Choroid plexus epithelial cell (primary cell): ENCODE measurements at regions not wholly inside any gene's neighbourhood (a gene's known extent, or its start where the extent isn't known, plus 50 kb on each side); places are given as distances from the start of the nearest gene placed in this dataset.

Experiments
- DNase-seq: peaks from one replicate; pipeline ENCODE4 v3.0.0-alpha.2; 2010; ENCODE audit warnings: low read depth
- H3K4me3 ChIP-seq: 2 replicates; pipeline ENCODE4 v1.5.1; 2011; ENCODE audit warnings: low read depth, mild to moderate bottlenecking, control low read depth, low read length, moderate library complexity
- TF ChIP-seq, protein P1 (sequence below): conservative IDR thresholded peaks from 2 replicates; pipeline ENCODE4 v1.5.1; 2011; ENCODE audit warnings: low read depth, mild to moderate bottlenecking, control low read depth, inconsistent platforms, low read length, moderate library complexity

GRCh38 chr9:117775591-117775990 lies 71.4 kb downstream of the TLR4 start:
- TF ChIP-seq, protein P1, sequence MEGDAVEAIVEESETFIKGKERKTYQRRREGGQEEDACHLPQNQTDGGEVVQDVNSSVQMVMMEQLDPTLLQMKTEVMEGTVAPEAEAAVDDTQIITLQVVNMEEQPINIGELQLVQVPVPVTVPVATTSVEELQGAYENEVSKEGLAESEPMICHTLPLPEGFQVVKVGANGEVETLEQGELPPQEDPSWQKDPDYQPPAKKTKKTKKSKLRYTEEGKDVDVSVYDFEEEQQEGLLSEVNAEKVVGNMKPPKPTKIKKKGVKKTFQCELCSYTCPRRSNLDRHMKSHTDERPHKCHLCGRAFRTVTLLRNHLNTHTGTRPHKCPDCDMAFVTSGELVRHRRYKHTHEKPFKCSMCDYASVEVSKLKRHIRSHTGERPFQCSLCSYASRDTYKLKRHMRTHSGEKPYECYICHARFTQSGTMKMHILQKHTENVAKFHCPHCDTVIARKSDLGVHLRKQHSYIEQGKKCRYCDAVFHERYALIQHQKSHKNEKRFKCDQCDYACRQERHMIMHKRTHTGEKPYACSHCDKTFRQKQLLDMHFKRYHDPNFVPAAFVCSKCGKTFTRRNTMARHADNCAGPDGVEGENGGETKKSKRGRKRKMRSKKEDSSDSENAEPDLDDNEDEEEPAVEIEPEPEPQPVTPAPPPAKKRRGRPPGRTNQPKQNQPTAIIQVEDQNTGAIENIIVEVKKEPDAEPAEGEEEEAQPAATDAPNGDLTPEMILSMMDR = no peak

GRCh38 chr9:117777823-117778222 lies 73.6 kb downstream of the TLR4 start:
- TF ChIP-seq, protein P1 = no peak
- H3K4me3 ChIP-seq = no peak overlapping the region
- no peak for DNase-seq

More at GRCh38 chr9:117775591-117775990, 71.4 kb downstream of the TLR4 start:
- H3K4me3 ChIP-seq = no peak overlapping the region
- no peak for DNase-seq

GRCh38 chr9:117779760-117780159 lies 75.6 kb downstream of the TLR4 start:
- DNase-seq = no peak
- no peak overlapping the region for H3K4me3 ChIP-seq
- TF ChIP-seq, protein P1 = no peak

DNA sequence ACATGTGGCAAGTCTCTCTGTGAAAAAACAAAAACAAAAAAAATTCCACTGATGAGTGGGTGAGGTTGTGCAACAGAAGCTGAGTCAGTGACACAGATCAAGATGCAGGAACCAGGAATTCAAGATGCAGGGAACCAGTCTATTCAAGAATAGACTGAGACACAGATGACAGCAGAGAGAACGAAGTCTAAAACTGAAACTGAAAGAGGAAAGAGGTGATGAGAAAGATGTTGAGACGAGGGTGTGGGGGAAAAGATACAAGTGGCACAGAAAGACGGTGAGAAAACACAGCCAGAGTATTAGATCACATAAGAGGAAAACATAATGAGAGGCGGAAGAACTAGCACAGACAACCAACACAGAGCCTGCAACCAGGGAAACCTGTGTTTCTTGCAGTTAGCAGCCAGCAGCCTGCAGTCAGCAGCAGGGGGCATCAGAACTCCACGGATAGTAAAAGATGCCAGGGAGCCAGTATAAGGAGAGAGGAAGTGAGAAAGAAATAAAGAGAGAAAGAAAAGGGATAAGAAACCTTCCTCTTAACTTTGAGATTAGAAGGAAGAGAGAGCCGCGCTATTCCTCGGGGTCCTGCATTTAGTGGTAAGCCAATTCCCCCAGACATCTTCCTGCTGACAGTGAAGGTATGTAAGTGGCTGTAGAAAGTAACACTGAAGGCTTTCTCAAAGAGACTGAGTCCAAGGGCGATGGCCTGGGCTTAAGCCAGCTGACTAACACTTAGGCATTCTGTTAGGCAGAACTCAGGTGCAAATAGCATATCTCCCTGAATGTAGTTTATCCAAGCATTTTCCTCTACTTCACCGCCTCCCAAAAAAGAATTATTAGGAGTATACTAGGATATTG lies 79.0 kb downstream of the TLR4 start:
- TF ChIP-seq, protein P1 = peak; percentile 99
- H3K4me3 ChIP-seq = peak overlapping the region; percentile 53
- peak; percentile 90 for DNase-seq

- no peak overlapping the region for H3K4me3 ChIP-seq
Measured at GRCh38 chr9:117783828-117784227, 79.6 kb downstream of the TLR4 start.

GRCh38 chr9:117784996-117785395 lies 80.8 kb downstream of the TLR4 start:
- DNase-seq = no peak
- TF ChIP-seq, protein P1 = no peak
- H3K4me3 ChIP-seq = no peak overlapping the region

More at GRCh38 chr9:117783828-117784227, 79.6 kb downstream of the TLR4 start:
- TF ChIP-seq, protein P1 = no peak
- DNase-seq = peak; percentile 6

DNA sequence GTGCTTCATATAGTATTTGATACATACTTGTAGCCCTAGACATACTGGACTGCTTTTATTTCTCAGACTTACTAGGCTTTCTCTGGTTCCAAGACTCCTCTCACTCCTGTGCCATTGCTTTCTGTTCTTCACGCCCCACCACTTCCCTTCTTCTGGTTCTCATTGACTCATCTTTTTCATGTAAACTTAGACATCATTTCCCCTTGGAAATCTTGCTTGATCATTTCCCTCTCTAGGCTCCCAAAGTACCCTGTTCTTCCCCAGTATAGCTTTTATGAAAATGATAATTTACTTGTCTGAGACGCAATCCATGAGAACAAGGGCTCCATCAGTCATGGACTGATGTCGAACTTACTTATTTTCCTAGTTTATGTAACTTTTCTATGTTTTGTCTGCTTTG lies 83.5 kb downstream of the TLR4 start:
- DNase-seq = no peak
- TF ChIP-seq, protein P1 = no peak
- H3K4me3 ChIP-seq = no peak overlapping the region
